ENCODE measurements at regions not wholly inside any gene's neighbourhood (a gene's known extent, or its start where the extent isn't known, plus 50 kb on each side); places are given as distances from the start of the nearest gene placed in this dataset.

- no peak for DNase-seq
Observed at GRCh38 chr22:48955351-48956311, 872.0 kb downstream of the BRD1 start.

GRCh38 chr22:48954781-48955311 is 872.8 kb downstream of the BRD1 start:
- no peak for DNase-seq

GRCh38 chr22:48953830-48954229 is 873.8 kb downstream of the BRD1 start:
- DNase-seq, result no peak

GRCh38 chr22:48953103-48953720 is 874.5 kb downstream of the BRD1 start:
- DNase-seq, result no peak

- DNase-seq, result no peak
Observed at GRCh38 chr22:48952256-48953102, 875.2 kb downstream of the BRD1 start.

- no peak for DNase-seq
Observed at GRCh38 chr22:48951836-48952235, 875.8 kb downstream of the BRD1 start.

GRCh38 chr22:48950151-48950915 is 877.3 kb downstream of the BRD1 start:
- no peak for DNase-seq

GRCh38 chr22:48949375-48950149 is 878.1 kb downstream of the BRD1 start:
- no peak for DNase-seq

GRCh38 chr22:48948575-48949170 is 879.0 kb downstream of the BRD1 start:
- no peak for DNase-seq

GRCh38 chr22:48947636-48948035 is 880.0 kb downstream of the BRD1 start:
- no peak for DNase-seq

GRCh38 chr22:48945621-48946458 is 881.8 kb downstream of the BRD1 start:
- DNase-seq, result no peak

GRCh38 chr22:48944751-48945620 is 882.7 kb downstream of the BRD1 start:
- no peak for DNase-seq

- DNase-seq, result no peak
Observed at GRCh38 chr22:48944433-48944750, 883.3 kb downstream of the BRD1 start.

- DNase-seq, result no peak
Observed at GRCh38 chr22:48943567-48944432, 883.9 kb downstream of the BRD1 start.

GRCh38 chr22:48942698-48943566 is 884.7 kb downstream of the BRD1 start:
- no peak for DNase-seq

- DNase-seq, result no peak
Observed at GRCh38 chr22:48941903-48942575, 885.6 kb downstream of the BRD1 start.
